GM19023 (cell line): ENCODE measurements at regions not wholly inside any gene's neighbourhood (a gene's known extent, or its start where the extent isn't known, plus 50 kb on each side); places are given as distances from the start of the nearest gene placed in this dataset.

ENCODE experiments used
- ATAC-seq: cut with Tn5 transposase; IDR thresholded peaks from one replicate; pipeline ENCODE4 v1.9.1; 2021; ENCODE audit warnings: mild to moderate bottlenecking, moderate library complexity; ENCODE audit not compliant: unreplicated experiment

GRCh38 chr13:106859533-106859904 is 291.6 kb upstream of the ARGLU1 start:
- ATAC-seq: no peak

GRCh38 chr13:106858903-106859532 is 291.1 kb upstream of the ARGLU1 start:
- ATAC-seq: no peak

- ATAC-seq: no peak
Observed at GRCh38 chr13:106852436-106852835, 284.5 kb upstream of the ARGLU1 start.

GRCh38 chr13:106850973-106851650 is 283.2 kb upstream of the ARGLU1 start:
- ATAC-seq: no peak

- ATAC-seq: no peak
Observed at GRCh38 chr13:106846571-106847448, 278.9 kb upstream of the ARGLU1 start.

- ATAC-seq: no peak
Observed at GRCh38 chr13:106836186-106836802, 268.4 kb upstream of the ARGLU1 start.

GRCh38 chr13:106835477-106835876 is 267.5 kb upstream of the ARGLU1 start:
- no peak for ATAC-seq

GRCh38 chr13:106821979-106822378 is 254.0 kb upstream of the ARGLU1 start:
- no peak for ATAC-seq

GRCh38 chr13:106819413-106820180 is 251.7 kb upstream of the ARGLU1 start:
- no peak for ATAC-seq

GRCh38 chr13:106818971-106819370 is 251.0 kb upstream of the ARGLU1 start:
- no peak for ATAC-seq

GRCh38 chr13:106815545-106815944 is 247.6 kb upstream of the ARGLU1 start:
- no peak for ATAC-seq

GRCh38 chr13:106814463-106814862 is 246.5 kb upstream of the ARGLU1 start:
- ATAC-seq: no peak

- ATAC-seq: no peak
Observed at GRCh38 chr13:106810069-106810468, 242.1 kb upstream of the ARGLU1 start.

- no peak for ATAC-seq
Observed at GRCh38 chr13:106804991-106805390, 237.1 kb upstream of the ARGLU1 start.

GRCh38 chr13:106802917-106803316 is 235.0 kb upstream of the ARGLU1 start:
- no peak for ATAC-seq

- no peak for ATAC-seq
Observed at GRCh38 chr13:106799781-106800335, 231.9 kb upstream of the ARGLU1 start.

GRCh38 chr13:106797081-106797640 is 229.2 kb upstream of the ARGLU1 start:
- no peak for ATAC-seq

GRCh38 chr13:106796280-106797047 is 228.5 kb upstream of the ARGLU1 start:
- ATAC-seq: peak; percentile 52

- no peak for ATAC-seq
Observed at GRCh38 chr13:106795847-106796246, 227.9 kb upstream of the ARGLU1 start.
